Keratinocyte (primary cell): ENCODE measurements at regions not wholly inside any gene's neighbourhood (a gene's known extent, or its start where the extent isn't known, plus 50 kb on each side); places are given as distances from the start of the nearest gene placed in this dataset.

Experiments
- CTCF ChIP-seq, 3 experiments: IDR thresholded peaks in 1 of 3; conservative IDR thresholded peaks in 1 of 3; optimal IDR thresholded peaks in 1 of 3; 2 replicates in 2 of 3; 3 replicates in 1 of 3; pipeline versions ENCODE3 to v1.5.1; 2011; ENCODE audit warnings: low read length in 3 of 3, mild to moderate bottlenecking in 3 of 3, moderate library complexity in 2 of 3, control low read depth in 1 of 3, inconsistent platforms in 1 of 3; ENCODE audit not compliant: insufficient read depth in 2 of 3; ENCODE audit errors: extremely low read depth in 1 of 3
- EZH2 ChIP-seq: IDR thresholded peaks from one replicate; pipeline ENCODE4 v1.6.1; 2012; ENCODE audit warnings: inconsistent platforms, mild to moderate bottlenecking, low read length, moderate library complexity

- TF ChIP-seq CTCF (optimal IDR thresholded peaks at IDR 0.05 in 1 of 3, IDR thresholded peaks at IDR 0.05 in 1 of 3, conservative IDR thresholded peaks at IDR 0.05 in 1 of 3; ENCODE audit: extremely low read depth in 1 of 3, insufficient read depth in 2 of 3, low read length in 3 of 3) = no peak
- TF ChIP-seq EZH2 = no peak
These were observed 82.3 kb upstream of the RND3 start for GRCh38 chr2:150569761-150570160.
